GDM1 (cell line): ENCODE measurements at regions not wholly inside any gene's neighbourhood (a gene's known extent, or its start where the extent isn't known, plus 50 kb on each side); places are given as distances from the start of the nearest gene placed in this dataset.

Experiments used
- DNase-seq: peaks from one replicate; lab custom pipeline; 2025; lab: John Stamatoyannopoulos, UW

GRCh38 chr4:23660865-23661264 lies 229.0 kb downstream of the PPARGC1A start:
- DNase-seq = no peak

GRCh38 chr4:23654791-23655190 lies 235.1 kb downstream of the PPARGC1A start:
- no peak for DNase-seq

- no peak for DNase-seq
Observed at GRCh38 chr4:23648854-23649596, 240.8 kb downstream of the PPARGC1A start.

- no peak for DNase-seq
Observed at GRCh38 chr4:23635468-23635867, 254.4 kb downstream of the PPARGC1A start.

GRCh38 chr4:23631255-23631950 lies 258.4 kb downstream of the PPARGC1A start:
- DNase-seq = no peak

- no peak for DNase-seq
Observed at GRCh38 chr4:23630110-23630509, 259.7 kb downstream of the PPARGC1A start.

- DNase-seq = no peak
Observed at GRCh38 chr4:23629421-23629820, 260.4 kb downstream of the PPARGC1A start.

- DNase-seq = peak; percentile 20
Observed at GRCh38 chr4:23614284-23614892, 275.5 kb downstream of the PPARGC1A start.

- no peak for DNase-seq
Observed at GRCh38 chr4:23613782-23614181, 276.1 kb downstream of the PPARGC1A start.

- no peak for DNase-seq
Observed at GRCh38 chr4:23602720-23603119, 287.1 kb downstream of the PPARGC1A start.

GRCh38 chr4:23594125-23594524 lies 295.7 kb downstream of the PPARGC1A start:
- no peak for DNase-seq

- no peak for DNase-seq
Observed at GRCh38 chr4:23590431-23590830, 299.4 kb downstream of the PPARGC1A start.

- DNase-seq = no peak
Observed at GRCh38 chr4:23584024-23584423, 305.8 kb downstream of the PPARGC1A start.

- DNase-seq = no peak
Observed at GRCh38 chr4:23582671-23583070, 307.2 kb downstream of the PPARGC1A start.

- DNase-seq = no peak
Observed at GRCh38 chr4:23579166-23579565, 310.7 kb downstream of the PPARGC1A start.

GRCh38 chr4:23577398-23577797 lies 312.4 kb downstream of the PPARGC1A start:
- no peak for DNase-seq

- no peak for DNase-seq
Observed at GRCh38 chr4:23572382-23572781, 317.5 kb downstream of the PPARGC1A start.

- DNase-seq = no peak
Observed at GRCh38 chr4:23567338-23567737, 322.5 kb downstream of the PPARGC1A start.

GRCh38 chr4:23560748-23561147 lies 329.1 kb downstream of the PPARGC1A start:
- no peak for DNase-seq

GRCh38 chr4:23558101-23558500 lies 331.7 kb downstream of the PPARGC1A start:
- DNase-seq = no peak

- DNase-seq = no peak
Observed at GRCh38 chr4:23547601-23548000, 342.2 kb downstream of the PPARGC1A start.

- DNase-seq = no peak
Observed at GRCh38 chr4:23547096-23547495, 342.8 kb downstream of the PPARGC1A start.

GRCh38 chr4:23539969-23540569 lies 349.8 kb downstream of the PPARGC1A start:
- no peak for DNase-seq
